ENCODE measurements at regions not wholly inside any gene's neighbourhood (a gene's known extent, or its start where the extent isn't known, plus 50 kb on each side); places are given as distances from the start of the nearest gene placed in this dataset.

DNA sequence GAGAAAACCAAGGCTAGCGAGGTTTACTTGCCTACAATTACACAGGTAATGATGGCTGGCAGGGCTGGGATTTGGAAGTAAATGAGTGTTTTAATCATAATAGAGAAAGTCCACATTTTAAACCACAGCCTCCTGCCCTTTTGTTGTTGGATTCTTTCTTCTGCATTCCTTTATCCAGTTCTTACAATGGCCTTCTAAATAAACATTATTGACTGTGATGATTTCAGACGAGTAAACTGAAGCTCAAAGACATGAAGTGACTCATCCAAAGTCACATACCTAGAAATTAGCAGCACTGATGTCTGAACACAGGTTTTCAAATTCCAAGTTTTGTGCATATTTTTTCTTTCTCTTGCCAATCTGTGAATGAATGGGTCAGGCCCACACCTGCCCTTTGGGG lies 51.2 kb upstream of the C1QTNF7 start:
- DNase-seq: no peak
